ENCODE measurements at regions not wholly inside any gene's neighbourhood (a gene's known extent, or its start where the extent isn't known, plus 50 kb on each side); places are given as distances from the start of the nearest gene placed in this dataset.

DNA sequence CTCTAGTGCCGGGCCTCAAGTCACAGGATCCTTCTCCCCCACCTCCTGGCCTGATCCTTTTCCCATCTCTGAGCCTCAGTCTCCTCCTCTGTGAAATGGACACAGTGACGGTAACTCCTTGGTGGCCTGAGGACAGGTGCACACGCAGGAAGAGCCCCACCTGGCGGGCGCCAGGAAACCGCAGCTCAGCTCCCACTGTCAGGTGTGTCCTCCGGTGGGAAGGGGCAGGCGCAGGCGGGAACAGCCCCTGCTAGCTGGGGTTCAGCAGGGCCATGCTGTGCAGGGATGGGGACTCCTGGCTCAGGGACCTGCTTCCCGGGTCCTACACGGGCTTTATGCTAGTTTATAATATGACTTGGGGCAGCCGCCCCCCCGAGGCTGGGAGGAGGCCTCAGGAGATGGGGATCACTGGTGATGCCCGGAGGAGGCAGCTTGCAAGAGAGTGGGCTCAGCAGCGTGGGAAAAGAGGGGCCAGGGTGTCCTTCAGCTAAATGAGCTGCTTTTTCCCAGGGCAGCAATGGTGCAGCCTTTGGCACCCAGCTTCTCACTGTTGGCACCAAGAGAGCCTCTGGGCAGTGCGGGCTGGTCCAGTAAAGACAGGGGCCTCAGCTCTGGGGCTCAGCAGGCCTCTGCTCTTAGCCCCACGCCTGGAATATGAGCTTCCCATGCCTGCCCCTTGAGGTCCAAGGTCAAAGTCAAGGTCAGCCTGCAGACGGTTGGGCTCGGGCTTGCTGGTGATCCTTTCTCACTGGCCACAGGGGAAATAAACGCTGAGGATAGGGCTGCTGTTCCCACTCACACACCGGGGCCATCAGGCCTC is 68.0 kb upstream of the FAM20C start:
- DNase-seq = no peak

DNA sequence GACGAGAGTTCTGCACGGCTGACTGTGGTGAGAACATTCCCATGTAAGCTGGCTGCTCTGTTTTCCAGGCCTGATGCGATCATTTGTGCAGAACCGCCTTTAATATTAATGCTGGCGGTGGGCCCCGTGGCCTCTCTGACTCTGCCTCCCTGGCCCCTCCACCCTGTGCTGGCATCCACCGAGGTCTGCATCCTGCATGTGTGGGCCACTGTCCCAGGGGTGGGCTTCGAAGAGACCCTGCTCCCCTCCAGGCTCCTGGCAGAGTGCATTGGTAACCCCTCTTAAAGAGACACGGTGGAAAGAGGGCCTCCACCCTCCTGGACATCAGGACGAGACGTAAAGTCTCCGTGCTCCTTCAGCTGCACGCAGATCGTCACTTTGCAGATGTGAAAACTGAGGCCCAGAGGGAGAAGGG is 67.3 kb upstream of the FAM20C start:
- DNase-seq = no peak

DNA sequence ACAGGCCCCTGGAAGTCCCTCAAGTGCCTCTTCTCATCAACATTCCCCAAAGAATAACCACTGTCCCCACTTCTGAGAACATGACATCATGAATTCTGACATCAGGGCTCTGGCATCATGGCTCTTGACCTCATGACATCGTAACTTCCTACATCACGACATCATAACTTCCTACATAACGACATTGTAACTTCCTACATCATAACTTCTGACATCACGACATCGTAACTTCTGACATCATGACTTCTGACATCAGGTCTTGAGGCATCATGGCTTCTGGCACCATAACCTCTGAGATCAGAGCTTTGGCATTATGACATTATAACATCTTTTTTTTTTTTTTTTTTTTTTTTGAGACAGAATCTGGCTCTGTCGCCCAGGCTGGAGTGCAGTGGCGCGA is 66.7 kb upstream of the FAM20C start:
- DNase-seq = no peak

DNA sequence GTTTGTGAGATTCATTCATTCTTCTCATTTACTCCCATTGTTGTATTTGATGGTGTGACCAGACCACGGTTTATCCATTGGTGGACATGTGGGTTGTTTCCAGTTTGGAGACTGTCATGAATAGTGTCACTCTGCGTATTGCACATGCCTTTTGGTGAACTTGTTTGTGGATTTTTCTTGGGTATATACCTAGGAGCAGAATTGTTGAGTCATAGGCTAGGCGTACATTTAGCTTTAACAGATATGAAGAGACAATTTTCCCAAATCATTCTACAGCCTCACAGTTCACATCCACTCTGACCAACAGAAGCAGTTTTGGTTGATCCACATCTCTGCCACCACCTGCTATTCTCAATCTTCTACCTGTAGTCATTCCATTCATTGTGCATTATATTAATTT is 66.0 kb upstream of the FAM20C start:
- no peak for DNase-seq

DNA sequence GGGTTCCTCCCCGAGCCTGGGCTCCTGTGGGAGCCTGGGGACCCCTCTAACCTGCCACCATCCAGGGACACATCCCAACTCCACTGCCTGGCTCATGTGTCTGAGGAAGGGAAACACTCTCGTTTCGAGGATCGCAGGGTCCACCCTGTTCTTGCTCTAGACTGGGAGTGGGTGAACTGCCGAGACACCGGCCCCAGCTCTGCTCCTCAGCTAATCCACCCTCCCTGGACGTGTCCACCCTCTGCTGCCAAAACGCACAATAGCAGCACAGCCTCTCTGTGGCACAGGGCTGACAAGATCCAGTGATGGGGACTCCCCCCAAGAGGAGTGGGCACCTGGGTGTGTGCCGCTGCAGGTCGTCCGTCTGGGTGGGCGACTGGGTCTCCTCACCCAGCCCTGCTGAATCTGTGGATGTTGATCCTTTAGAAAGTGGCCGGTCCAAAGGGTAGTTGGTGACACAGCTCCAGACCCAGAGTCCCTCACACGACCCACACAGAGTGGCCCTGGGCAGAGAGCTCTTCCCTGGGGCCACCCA is 65.2 kb upstream of the FAM20C start:
- no peak for DNase-seq

DNA sequence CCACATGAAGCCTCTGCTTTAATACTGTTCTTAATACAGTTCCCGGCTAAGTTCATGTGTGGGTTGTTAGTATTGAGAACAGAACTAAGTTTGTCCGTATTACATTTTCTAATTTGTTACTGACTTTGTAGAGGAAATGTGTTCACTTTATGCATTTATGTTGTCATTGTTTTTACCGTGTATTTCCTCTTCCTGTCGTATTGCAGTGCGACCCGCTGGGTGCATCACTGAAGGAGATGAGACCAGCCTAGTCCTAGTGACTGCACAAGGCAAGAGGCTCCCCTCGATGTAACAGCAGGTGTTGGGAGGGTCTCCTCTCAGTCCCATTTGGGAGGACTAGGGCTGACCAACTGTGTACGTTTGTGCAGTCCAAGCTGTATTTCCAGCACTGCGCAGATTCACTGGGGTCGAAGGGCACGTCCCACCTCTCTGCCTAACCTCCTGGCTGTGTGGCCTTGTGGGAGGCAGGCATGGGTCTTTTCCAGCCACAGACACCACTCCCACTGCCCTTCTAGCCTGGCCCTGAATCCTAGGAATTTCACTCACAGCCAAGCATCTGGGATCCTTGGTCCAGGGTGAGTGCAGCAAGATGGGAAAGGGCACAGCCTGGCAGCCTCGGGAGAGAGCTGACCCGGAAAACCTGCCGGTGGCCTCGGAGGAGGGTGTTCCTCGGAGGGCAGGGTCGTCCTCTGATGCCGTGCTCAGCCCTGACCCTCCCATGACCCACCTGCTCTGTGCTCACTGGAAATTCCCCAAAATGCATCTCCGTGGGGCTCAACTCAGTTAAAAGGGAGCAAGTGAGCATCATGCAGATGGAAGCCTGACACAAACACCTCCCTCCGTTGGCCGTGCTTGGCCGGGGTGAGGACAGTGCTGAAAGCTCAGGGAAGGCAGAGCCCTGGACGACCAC is 63.9 kb upstream of the FAM20C start:
- no peak for DNase-seq

DNA sequence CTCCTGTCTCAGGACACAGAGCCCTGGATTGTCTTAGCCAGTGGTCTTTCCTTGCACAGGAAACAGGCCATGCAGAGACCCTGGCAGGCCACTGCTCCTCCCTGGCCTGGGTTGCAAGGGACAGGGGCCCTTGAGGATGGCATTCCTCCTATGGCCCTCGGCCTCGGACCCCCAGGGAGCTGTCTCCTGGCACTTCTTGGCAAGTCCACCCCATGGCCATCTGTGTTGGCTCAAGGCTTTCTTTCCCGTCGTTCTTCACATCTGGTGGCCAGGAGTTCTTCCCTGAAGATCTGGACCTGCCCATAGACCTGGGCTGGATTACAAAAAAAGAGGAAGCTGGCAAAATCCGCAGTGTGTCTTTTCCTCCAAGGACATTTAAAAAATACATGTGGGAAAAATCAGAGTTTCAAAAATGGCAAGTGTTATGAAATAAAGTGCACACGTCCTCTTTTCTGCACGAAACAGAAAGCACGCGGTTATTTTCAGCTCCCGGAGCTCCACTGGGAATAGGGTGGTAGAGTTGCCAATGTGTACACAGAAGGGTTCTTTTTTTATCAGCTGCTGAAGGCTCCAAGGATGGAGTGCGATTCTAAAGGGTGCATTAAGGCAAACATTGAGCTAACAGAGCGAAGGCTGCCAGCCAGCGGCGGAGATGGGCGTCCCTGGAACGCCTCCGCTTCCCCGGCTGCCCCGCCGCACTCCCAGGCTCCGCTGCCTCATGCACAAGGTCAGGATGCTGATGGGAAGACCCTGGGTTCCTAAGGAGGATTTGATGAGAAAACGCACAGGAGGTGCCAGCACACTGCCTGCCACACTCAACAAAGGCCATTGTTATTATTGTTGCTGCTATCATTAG is 62.8 kb upstream of the FAM20C start:
- DNase-seq = peak; percentile 4

DNA sequence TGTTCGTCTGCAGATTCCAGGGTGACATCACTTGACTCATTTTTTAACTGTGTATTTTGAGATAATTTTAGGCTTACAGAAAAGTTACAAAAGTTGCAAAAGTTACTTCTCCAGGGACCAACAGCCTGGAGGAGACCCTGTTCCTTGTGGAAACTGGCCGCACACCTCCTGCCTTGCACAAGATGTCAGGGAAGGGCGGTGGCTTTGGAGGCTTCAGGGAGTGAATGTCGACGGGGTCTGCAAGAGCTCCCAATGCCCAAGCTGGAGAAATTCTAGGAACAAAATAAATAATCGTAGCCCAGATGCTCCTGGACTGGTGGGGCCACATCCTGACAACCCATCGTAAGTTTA is 62.2 kb upstream of the FAM20C start:
- DNase-seq = no peak

DNA sequence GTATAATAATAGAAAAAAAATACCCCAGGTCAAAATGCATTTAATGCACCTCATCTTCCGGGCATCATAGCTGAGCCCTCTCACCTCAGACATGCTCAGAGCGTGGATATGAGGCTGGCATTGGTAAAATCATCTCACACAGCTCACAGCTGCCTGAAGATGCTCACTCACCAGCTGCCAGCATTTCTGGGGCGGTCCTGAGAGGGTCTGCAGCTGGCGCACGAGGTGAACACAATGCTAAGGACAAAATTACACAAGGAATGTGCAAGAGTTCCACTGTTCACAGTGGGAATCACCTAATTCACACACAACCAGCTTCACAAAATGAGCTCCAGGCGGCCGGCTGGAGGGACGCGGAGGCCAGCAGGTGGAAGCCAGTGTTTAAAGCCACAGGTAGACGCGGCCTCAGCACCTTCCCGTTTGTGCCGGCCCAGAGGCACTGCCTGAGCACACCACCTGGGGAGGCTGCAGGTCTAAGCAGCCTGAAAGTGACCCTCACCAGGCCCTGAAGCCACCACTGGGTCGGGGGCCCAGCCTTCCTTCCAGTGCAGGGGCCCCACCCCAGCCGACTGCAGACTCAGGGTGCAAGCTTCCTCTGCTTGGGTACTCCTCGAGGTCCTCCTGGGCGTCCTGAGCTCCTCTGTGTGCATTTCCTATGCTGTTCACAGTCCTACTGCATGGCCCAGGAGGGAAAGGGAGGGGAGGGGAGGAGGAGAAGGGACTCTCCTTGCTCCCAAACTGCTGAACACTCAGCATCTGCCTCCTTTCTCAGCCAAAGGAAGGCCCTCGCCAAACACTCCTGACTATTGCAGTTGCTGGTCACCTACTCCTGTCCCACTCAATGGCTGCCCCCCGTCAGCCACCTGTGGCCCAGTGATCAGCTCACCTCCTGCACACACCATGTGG is 61.2 kb upstream of the FAM20C start:
- no peak for DNase-seq

DNA sequence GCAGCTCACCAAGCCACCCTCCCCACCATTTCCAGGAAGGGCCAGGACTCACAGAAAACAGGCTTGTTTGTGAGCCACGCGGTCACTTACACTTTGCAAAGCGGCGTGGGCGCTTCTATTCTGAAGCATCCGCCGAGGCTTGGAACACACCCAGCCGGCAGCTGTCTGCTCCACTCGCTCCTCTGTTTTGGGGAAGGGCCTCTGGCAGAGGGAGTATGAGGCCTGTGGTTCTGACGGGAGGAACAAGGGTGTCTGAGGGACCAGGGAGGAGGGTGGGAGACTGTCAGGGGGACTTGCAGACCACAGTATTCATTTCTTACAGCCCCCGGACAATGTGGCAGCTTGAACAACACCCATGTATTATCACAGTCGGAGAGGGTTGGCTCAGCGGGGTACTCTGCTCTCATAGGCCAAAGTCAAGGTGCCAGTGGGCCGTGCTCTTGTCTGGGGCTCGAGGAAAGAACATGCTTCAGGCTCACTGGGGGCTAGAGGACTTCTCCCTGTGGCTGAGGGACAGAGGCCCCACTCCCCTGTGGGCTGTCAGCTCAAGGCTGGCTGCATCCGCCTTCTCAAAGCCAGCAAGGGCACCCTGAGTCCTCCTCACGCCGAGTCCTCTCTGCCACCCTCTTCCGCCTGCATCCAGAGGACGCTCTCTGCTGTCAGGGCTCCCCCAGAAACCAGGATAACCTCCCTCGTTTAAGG is 60.4 kb upstream of the FAM20C start:
- DNase-seq = no peak

DNA sequence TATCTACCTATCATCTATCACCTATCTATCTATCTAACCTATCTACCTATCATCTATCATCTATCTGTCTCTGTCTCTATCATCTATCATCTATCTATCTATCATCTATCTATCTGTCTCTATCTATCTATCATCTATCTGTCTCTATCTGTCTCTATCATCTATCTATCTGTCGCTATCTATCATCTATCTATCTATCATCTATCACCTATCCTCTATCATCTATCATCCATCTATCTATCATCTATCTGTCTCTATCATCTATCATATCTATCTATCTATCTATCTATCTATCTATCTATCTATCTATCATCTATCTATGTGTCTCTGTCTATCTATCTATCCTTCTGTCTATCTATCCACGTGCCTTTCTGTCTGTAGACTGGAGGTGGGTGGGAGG is 59.5 kb upstream of the FAM20C start:
- DNase-seq = no peak

DNA sequence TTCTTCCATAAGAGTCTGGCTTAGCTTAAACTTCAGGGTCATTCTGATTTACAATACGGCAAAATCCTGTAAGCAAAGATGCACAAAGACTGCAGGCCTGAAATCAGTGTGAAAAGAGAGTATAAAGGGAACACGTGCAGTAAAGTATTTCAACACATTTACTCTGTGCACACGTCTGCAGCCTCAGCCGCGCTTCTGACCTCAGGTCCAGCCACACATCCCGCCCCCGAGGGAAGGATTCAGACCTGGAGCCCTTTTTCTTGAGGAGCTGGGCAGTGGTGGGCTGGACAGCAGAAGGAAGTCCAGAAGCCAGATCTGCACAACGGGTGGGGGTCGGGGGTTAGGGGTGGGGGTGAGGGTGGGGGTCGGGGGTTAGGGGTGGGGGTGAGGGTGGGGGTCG is 58.9 kb upstream of the FAM20C start:
- no peak for DNase-seq

DNA sequence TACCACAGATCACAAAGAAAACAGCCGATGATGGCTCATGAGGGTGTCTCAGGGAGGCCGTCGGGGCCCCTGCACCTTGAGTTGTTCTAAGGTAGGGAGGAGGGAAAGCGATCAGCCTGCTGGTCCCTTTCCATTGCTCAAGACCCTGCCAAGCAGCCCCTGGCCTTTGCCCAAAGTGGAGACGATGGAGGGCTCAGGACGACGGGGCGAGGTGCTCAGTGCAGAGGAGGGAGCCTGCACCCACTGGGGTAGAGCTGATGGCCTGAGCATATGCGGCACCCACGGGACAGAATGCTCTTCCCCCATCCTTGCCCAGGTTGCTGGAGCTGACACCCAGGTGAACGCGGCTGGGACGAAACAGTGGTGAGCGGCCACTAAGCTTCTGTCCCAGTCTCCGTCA is 58.3 kb upstream of the FAM20C start:
- no peak for DNase-seq

DNA sequence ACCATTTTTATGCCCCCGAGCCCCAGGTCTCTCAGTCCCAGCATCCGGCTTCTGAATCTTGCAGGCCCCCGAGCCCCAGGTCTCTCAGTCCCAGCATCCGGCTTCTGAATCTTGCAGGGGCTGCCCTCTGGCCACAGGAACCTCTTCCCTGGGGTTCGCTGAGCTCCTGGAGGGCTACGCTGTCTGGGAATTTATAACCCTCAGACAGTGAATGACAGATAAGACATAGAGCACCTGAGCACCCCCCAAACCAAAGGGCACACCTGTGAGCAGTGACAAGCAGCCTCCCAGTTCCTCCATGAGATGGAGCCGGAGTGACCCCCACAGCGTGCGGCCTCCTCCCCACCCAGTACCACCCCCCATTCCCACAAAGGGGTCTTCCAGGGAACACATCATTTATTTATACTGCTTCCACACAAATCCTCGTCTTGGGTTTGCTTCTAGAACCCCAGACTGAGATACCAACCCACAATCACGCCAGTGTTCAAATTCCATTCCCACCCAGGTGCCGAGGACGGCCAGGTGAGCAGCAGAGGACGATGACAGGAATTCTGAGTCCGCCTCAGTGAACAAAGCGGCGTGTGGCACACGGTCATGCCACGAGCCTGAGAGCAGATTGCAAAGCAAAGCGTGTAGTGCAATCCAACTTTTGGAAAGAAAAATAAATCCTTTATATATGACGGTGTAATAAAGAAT is 57.7 kb upstream of the FAM20C start:
- DNase-seq = no peak

DNA sequence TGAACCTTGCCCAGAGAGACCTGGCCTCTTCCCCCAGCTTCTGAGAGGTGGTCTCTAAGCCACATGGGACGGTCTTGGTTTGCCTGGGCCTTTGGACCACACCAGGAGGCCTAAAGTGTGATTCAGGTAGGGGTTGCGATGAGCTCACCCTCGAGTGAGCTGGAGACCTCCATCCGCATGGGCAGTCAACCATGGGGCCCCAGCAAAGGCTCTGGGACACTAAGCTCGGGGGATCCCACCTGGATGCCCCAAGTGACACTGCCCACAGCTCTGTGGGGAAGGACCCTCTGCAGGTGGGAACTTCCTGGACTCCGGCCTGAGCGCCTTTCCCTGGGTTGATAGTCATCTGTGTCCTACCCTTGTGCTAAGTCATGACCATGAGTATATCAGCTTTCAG is 57.1 kb upstream of the FAM20C start:
- DNase-seq = no peak

DNA sequence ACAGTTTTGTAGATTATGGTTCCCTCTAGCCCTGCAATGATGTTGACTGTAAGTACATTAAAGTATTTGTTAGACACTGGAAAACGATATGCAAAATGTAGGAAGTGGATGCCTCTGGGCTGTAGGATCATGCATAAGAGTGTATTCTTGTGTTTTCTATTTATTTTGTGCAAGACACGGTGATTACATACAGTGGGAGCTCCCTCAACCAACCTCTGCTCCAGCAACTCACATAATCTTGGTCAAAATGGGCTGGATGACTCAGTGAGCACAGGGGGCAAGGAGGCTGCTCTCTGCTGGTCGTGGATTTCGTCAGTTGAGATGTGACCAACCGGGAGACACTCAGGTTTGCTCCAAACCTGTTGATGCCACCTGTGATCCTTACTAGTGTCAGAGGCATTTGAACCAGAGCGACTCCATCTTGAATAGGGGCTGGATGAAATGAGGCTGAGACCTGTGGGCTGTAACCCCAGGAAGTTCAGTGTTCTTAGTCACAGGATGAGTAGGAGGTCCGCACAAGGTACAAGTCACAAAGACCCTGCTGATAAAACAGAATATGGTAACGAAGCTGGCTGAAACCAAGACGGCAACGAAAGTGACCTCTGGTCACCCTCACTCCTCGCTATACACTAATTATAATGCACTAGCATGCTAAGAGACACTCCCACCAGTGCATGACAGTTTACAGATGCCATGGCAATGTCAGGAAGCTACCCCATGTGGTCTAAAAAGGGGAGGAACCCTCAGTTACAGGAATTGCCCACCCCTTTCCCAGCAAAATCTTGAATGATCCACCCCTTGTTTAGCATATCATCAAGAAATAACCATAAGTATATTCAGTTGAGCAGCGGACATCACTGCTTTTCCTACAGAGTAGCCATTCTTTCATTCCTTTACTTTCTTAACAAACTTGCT is 56.4 kb upstream of the FAM20C start:
- DNase-seq = no peak

DNA sequence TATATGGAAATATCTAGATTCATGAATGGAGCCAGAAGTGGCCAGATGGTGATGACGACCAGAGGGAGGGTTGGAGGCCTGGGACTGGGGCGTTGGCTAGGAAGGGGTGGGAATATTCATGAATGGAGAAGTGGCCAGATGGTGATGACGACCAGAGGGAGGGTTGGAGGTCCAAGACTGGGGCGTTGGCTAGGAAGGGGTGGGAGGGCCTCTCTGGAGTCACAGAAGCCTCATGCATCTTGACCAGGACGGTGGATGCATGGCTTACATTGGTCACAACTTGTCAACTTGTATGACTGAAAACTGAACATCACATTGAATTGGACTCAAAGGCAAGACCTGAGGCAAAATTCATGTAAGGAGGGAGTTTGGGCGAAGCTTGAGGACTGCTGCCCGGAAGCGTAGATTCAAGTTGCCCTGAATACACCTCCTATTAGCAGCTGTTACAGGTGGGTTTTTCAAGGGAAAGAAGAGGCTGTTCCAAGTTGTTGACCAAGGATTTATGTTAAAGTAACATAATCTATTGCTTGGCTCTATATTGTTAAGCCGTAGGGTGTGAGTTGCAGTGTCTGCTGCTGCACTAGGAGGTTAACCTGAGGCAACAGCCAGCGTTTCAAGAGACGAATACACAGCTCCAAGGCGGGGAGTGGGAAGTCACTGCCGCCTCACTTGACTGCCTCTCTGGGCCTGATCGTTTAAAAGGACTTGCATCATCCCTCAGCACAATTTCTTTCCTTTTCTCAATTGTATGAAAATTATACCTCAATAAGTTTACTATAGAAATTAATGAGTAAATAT is 55.1 kb upstream of the FAM20C start:
- no peak for DNase-seq

DNA sequence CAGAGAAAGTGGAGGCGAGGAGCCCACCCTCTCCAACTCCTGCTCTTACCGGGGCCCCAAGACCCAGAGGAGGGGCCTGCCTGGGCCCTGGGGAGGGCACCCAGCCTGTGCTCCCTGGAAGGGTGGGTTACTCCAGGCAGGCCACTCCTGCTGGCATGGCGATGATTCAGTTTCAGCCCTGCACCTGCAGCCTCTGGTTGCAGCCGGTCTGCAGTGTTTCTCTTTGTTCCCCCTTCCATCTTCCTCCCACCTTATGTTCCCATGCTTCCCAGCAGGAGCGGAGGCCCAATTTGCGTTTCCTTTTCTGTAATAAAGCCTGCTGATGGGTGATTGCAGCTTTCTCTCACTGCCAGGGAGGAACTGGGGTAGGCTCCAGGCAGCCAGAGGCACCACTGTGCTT is 53.2 kb upstream of the FAM20C start:
- no peak for DNase-seq
